ENCODE measurements at regions not wholly inside any gene's neighbourhood (a gene's known extent, or its start where the extent isn't known, plus 50 kb on each side); places are given as distances from the start of the nearest gene placed in this dataset.

DNA sequence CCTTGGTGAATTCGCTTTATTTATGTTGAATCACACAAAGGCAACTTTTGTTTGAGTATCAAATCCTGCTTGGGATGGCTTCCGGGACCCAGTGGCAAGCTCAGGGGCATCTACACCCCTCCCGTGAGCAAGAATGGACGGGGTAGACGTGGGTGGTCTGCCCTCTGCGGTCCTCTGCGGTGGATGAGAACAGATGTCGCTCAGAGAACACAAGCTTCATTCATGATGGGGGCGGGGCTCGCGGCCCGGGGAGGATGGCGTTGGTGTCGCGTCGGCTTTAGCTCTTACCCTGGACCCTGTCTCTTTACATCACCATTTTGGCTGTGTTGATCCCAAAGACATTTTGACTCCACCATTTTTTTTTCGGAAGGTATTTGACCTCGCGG is 158.5 kb upstream of the RTL1 start:
- peaks cover 11% of the 10 kb centered on the region for H3K9me3 Mint-ChIP-seq (ENCODE audit: low read depth)
- TF ChIP-seq, protein P1, sequence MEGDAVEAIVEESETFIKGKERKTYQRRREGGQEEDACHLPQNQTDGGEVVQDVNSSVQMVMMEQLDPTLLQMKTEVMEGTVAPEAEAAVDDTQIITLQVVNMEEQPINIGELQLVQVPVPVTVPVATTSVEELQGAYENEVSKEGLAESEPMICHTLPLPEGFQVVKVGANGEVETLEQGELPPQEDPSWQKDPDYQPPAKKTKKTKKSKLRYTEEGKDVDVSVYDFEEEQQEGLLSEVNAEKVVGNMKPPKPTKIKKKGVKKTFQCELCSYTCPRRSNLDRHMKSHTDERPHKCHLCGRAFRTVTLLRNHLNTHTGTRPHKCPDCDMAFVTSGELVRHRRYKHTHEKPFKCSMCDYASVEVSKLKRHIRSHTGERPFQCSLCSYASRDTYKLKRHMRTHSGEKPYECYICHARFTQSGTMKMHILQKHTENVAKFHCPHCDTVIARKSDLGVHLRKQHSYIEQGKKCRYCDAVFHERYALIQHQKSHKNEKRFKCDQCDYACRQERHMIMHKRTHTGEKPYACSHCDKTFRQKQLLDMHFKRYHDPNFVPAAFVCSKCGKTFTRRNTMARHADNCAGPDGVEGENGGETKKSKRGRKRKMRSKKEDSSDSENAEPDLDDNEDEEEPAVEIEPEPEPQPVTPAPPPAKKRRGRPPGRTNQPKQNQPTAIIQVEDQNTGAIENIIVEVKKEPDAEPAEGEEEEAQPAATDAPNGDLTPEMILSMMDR (IDR thresholded peaks at IDR 0.05; ENCODE audit: unreplicated experiment): no peak
- DNase-seq (ENCODE audit: low spot score, unreplicated experiment): no peak
- H3K4me3 Mint-ChIP-seq (ENCODE audit: low read depth): no peak overlapping the region
- H3K36me3 Mint-ChIP-seq (ENCODE audit: insufficient read depth): peaks cover 35% of the 10 kb centered on the region
- H3K27ac Mint-ChIP-seq: no peak overlapping the region
- H3K27me3 Mint-ChIP-seq: no peaks in the 10 kb centered on the region
- no peaks in the 10 kb centered on the region for H3K4me1 Mint-ChIP-seq (ENCODE audit: low read depth)

GRCh38 chr14:101062601-101063000 is 159.1 kb upstream of the RTL1 start:
- DNase-seq (ENCODE audit: low spot score, unreplicated experiment): no peak
- H3K27me3 Mint-ChIP-seq: no peaks in the 10 kb centered on the region
- no peaks in the 10 kb centered on the region for H3K4me1 Mint-ChIP-seq (ENCODE audit: low read depth)
- H3K27ac Mint-ChIP-seq: no peak overlapping the region
- H3K36me3 Mint-ChIP-seq (ENCODE audit: insufficient read depth): peaks cover 31% of the 10 kb centered on the region
- H3K9me3 Mint-ChIP-seq (ENCODE audit: low read depth): peaks cover 7% of the 10 kb centered on the region
- H3K4me3 Mint-ChIP-seq (ENCODE audit: low read depth): no peak overlapping the region
- TF ChIP-seq, protein P1 (IDR thresholded peaks at IDR 0.05; ENCODE audit: unreplicated experiment): no peak

DNA sequence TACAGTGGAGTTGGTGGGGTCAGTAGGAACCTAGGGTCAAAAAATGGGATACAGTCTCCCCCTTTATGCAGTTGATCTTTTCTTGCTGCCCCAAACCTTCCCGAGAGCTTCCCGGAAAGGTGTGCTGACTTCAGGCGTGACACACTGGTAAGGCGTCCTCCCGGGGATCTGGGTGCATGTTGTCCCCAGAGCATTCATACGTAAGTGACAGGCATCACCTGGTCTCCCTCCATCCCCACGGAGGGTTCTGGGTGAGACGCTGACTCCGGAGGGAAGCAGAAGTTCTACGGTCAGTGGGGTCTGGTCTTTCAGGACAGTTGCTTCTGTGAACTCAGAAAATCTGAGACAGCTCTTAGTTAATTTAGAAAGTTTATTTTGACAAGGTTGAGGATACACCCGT is 159.6 kb upstream of the RTL1 start:
- H3K27ac Mint-ChIP-seq: no peak overlapping the region
- TF ChIP-seq, protein P1 (IDR thresholded peaks at IDR 0.05; ENCODE audit: unreplicated experiment): no peak
- DNase-seq (ENCODE audit: low spot score, unreplicated experiment): no peak
- H3K4me3 Mint-ChIP-seq (ENCODE audit: low read depth): no peak overlapping the region
- peaks cover 27% of the 10 kb centered on the region for H3K36me3 Mint-ChIP-seq (ENCODE audit: insufficient read depth)
- H3K27me3 Mint-ChIP-seq: no peaks in the 10 kb centered on the region
- no peaks in the 10 kb centered on the region for H3K4me1 Mint-ChIP-seq (ENCODE audit: low read depth)
- peaks cover 2% of the 10 kb centered on the region for H3K9me3 Mint-ChIP-seq (ENCODE audit: low read depth)

GRCh38 chr14:101064121-101064661 is 160.7 kb upstream of the RTL1 start:
- Mint-ChIP-seq H3K4me3 (ENCODE audit: low read depth) (no peak overlapping the region), H3K27ac (no peak overlapping the region), H3K27me3 (no peaks in the 10 kb centered on the region), H3K9me3 (ENCODE audit: low read depth) (no peaks in the 10 kb centered on the region), H3K36me3 (ENCODE audit: insufficient read depth) (peaks cover 18% of the 10 kb centered on the region), H3K4me1 (ENCODE audit: low read depth) (no peaks in the 10 kb centered on the region)
- DNase-seq (ENCODE audit: low spot score, unreplicated experiment): no peak
- TF ChIP-seq, protein P1 (IDR thresholded peaks at IDR 0.05; ENCODE audit: unreplicated experiment): no peak

DNA sequence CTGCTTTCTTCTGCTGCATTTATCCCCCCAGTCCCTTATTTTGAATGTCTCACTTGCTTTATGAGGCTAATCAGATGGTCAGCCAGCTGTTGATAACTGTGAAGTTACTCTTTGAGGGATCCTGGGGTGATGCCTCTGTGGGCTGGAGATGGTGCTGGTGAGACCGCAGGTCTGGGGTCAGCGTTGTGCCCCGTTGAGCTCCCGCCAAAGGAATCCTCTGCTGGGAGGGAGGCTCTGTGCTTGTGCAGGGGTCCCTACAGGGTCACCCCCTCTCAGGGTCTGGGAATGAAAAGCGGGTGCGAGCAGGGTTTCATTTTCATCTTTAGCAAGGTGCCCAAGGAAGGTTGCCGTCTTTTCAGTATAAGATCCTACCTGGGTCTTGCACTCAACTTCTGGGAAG is 161.2 kb upstream of the RTL1 start:
- Mint-ChIP-seq H3K4me1 (ENCODE audit: low read depth) (no peaks in the 10 kb centered on the region), H3K27me3 (no peaks in the 10 kb centered on the region), H3K27ac (no peak overlapping the region), H3K36me3 (ENCODE audit: insufficient read depth) (peaks cover 16% of the 10 kb centered on the region), H3K9me3 (ENCODE audit: low read depth) (no peaks in the 10 kb centered on the region), H3K4me3 (ENCODE audit: low read depth) (no peak overlapping the region)
- DNase-seq (ENCODE audit: low spot score, unreplicated experiment): no peak
- TF ChIP-seq, protein P1 (IDR thresholded peaks at IDR 0.05; ENCODE audit: unreplicated experiment): no peak

Data from progenitor cell of endocrine pancreas (in vitro differentiated cells).